AG09309 (cell line): ENCODE measurements at regions not wholly inside any gene's neighbourhood (a gene's known extent, or its start where the extent isn't known, plus 50 kb on each side); places are given as distances from the start of the nearest gene placed in this dataset.

ENCODE experiments used
- DNase-seq: peaks from one replicate; pipeline ENCODE4 v3.0.0-alpha.2; 2010; ENCODE audit warnings: low read depth
- H3K4me3 ChIP-seq: 2 replicates; pipeline ENCODE4 v1.5.1; 2011; ENCODE audit warnings: mild to moderate bottlenecking, low read depth, low read length, moderate library complexity; ENCODE audit not compliant: control insufficient read depth
- CTCF ChIP-seq: IDR thresholded peaks from 2 replicates; pipeline ENCODE4 v1.5.1; 2011; ENCODE audit warnings: mild to moderate bottlenecking, low read depth, low read length, inconsistent platforms; ENCODE audit not compliant: insufficient read depth, control insufficient read depth; ENCODE audit errors: missing control alignments

- no peak overlapping the region for H3K4me3 ChIP-seq
- no peak for DNase-seq
- TF ChIP-seq CTCF = no peak
These were observed 199.6 kb downstream of the MYCN start for GRCh38 chr2:16139663-16140615.

GRCh38 chr2:16138811-16139662 is 198.7 kb downstream of the MYCN start:
- H3K4me3 ChIP-seq = no peak overlapping the region
- no peak for TF ChIP-seq CTCF
- no peak for DNase-seq

GRCh38 chr2:16137080-16137755 is 196.9 kb downstream of the MYCN start:
- H3K4me3 ChIP-seq = no peak overlapping the region
- no peak for TF ChIP-seq CTCF
- DNase-seq = no peak

GRCh38 chr2:16136461-16137035 is 196.2 kb downstream of the MYCN start:
- TF ChIP-seq CTCF = no peak
- no peak overlapping the region for H3K4me3 ChIP-seq
- no peak for DNase-seq

GRCh38 chr2:16135913-16136310 is 195.6 kb downstream of the MYCN start:
- H3K4me3 ChIP-seq = no peak overlapping the region
- no peak for DNase-seq
- TF ChIP-seq CTCF = no peak

- DNase-seq = no peak
- no peak overlapping the region for H3K4me3 ChIP-seq
- no peak for TF ChIP-seq CTCF
These were observed 195.0 kb downstream of the MYCN start for GRCh38 chr2:16135196-16135912.
